ENCODE measurements at regions not wholly inside any gene's neighbourhood (a gene's known extent, or its start where the extent isn't known, plus 50 kb on each side); places are given as distances from the start of the nearest gene placed in this dataset.

DNA sequence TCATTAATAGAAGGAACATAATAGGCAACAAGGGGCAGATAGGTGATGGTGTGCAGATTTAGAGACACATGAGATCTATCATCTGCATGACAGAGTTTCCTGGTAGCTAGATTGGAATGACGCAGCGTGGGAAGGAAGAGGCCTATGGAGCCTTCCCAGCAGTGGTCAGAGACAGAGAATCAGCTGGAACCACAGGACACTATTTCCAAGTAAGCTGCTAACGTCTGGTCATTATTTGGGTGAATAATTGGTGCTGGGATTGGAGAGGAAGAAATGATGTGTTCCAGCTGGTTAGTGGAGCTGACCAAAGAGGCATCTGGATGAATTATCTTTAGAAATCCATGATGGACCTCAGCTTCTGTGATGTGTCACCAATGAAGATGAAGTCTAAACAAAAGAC lies 91.2 kb upstream of the PRR16 start:
- intact Hi-C loops (cut with DNase I), result no loop called here
- no peaks in the 10 kb centered on the region for H3K4me1 ChIP-seq
- ATAC-seq, result no peak
- DNase-seq, result no peak
- TF ChIP-seq, protein P1, sequence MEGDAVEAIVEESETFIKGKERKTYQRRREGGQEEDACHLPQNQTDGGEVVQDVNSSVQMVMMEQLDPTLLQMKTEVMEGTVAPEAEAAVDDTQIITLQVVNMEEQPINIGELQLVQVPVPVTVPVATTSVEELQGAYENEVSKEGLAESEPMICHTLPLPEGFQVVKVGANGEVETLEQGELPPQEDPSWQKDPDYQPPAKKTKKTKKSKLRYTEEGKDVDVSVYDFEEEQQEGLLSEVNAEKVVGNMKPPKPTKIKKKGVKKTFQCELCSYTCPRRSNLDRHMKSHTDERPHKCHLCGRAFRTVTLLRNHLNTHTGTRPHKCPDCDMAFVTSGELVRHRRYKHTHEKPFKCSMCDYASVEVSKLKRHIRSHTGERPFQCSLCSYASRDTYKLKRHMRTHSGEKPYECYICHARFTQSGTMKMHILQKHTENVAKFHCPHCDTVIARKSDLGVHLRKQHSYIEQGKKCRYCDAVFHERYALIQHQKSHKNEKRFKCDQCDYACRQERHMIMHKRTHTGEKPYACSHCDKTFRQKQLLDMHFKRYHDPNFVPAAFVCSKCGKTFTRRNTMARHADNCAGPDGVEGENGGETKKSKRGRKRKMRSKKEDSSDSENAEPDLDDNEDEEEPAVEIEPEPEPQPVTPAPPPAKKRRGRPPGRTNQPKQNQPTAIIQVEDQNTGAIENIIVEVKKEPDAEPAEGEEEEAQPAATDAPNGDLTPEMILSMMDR (IDR thresholded peaks at IDR 0.05), result no peak
- H3K27me3 ChIP-seq, result no peaks in the 10 kb centered on the region
- H3K9me3 ChIP-seq, result no peaks in the 10 kb centered on the region
- H3K36me3 ChIP-seq, result no peaks in the 10 kb centered on the region
- no peak overlapping the region for H3K4me3 ChIP-seq
- no peak overlapping the region for H3K27ac ChIP-seq

GRCh38 chr5:120375248-120375647 lies 88.9 kb upstream of the PRR16 start:
- H3K4me3 ChIP-seq, result no peak overlapping the region
- H3K36me3 ChIP-seq, result no peaks in the 10 kb centered on the region
- no peak overlapping the region for H3K27ac ChIP-seq
- DNase-seq (no peak), ATAC-seq (no peak)
- H3K27me3 ChIP-seq, result no peaks in the 10 kb centered on the region
- no peaks in the 10 kb centered on the region for H3K4me1 ChIP-seq
- H3K9me3 ChIP-seq, result no peaks in the 10 kb centered on the region
- intact Hi-C loops (cut with DNase I), result no loop called here
- TF ChIP-seq, protein P1 (IDR thresholded peaks at IDR 0.05), result no peak

DNA sequence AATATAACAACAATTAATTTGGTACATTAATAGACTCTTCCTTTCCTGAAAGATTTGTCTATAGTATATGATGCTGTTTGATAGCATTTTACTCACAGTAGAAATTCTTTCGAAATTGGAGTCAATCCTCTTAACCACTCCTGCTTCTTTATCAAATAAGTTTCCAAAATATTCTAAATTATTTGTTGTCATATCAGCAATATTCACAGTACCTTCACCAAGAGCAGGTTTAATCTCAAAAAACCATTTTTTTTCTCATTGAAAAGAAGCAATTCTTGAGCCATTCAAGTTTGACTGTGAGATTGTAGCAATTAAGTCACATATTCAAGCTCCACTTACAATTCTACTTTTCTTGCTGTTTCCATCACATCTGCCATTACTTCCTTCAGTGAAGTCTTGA lies 83.5 kb upstream of the PRR16 start:
- Histone ChIP-seq H3K4me1 (no peaks in the 10 kb centered on the region), H3K36me3 (no peaks in the 10 kb centered on the region), H3K27ac (no peak overlapping the region), H3K4me3 (no peak overlapping the region), H3K9me3 (no peaks in the 10 kb centered on the region), H3K27me3 (no peaks in the 10 kb centered on the region)
- TF ChIP-seq, protein P1 (IDR thresholded peaks at IDR 0.05), result no peak
- intact Hi-C loops (cut with DNase I), result no loop called here
- no peak for DNase-seq
- no peak for ATAC-seq

- H3K27ac ChIP-seq, result no peak overlapping the region
- DNase-seq, result no peak
- H3K4me1 ChIP-seq, result peaks cover 3% of the 10 kb centered on the region
- TF ChIP-seq, protein P1 (IDR thresholded peaks at IDR 0.05), result no peak
- H3K27me3 ChIP-seq, result no peaks in the 10 kb centered on the region
- intact Hi-C loops (cut with DNase I), result no loop called here
- ATAC-seq, result no peak
- H3K9me3 ChIP-seq, result no peaks in the 10 kb centered on the region
- no peaks in the 10 kb centered on the region for H3K36me3 ChIP-seq
- no peak overlapping the region for H3K4me3 ChIP-seq
Measured at GRCh38 chr5:120382833-120383232, 81.3 kb upstream of the PRR16 start.

GRCh38 chr5:120386981-120387380 lies 77.1 kb upstream of the PRR16 start:
- TF ChIP-seq, protein P1 (IDR thresholded peaks at IDR 0.05), result no peak
- Histone ChIP-seq H3K4me1 (peaks cover 7% of the 10 kb centered on the region), H3K9me3 (no peaks in the 10 kb centered on the region), H3K27me3 (no peaks in the 10 kb centered on the region), H3K4me3 (no peak overlapping the region), H3K27ac (peak overlapping the region; percentile 4), H3K36me3 (no peaks in the 10 kb centered on the region)
- intact Hi-C loops (cut with DNase I), result no loop called here
- no peak for DNase-seq
- no peak for ATAC-seq

All from upper lobe of right lung (tissue), 1 donor.